NCI-H1930 (cell line): ENCODE measurements at regions not wholly inside any gene's neighbourhood (a gene's known extent, or its start where the extent isn't known, plus 50 kb on each side); places are given as distances from the start of the nearest gene placed in this dataset.

Experiments used
- DNase-seq, 2 experiments: peaks; one replicate each; lab custom pipeline; 2025; lab: John Stamatoyannopoulos, UW

DNA sequence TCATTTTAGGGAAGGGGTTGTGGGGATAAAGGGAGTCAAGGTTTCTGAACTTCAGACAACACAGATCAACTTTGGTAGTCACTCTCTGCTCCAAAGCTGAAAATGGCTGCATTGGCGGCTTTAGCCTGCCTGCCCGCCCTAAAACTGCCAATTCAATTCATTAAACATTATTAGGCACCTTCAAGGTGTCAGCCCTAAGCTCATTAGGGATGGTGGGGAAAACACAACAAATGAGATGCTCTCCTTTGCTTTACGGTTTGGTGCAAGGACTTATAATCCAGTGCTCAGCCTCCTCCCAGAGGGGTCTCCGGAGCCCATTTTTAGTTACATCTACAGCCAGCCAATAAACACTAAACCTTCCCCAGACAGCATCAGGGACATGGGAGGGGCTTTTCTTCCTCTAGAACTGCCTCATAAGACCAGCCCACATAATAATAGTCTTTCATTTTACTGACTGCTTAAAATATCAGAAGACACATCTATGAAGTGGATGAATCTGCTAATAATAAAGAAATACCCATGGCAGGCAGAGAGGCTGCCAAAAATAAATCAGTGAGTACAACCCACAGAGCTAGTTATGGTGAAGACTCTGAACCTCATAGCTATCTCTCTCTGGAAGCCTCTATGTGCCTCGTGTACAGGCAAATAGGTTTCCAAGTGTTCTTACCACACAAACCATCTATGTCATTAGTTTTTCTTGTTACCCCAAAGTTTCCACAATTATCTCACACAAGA, 102.8 kb upstream of the NCAM1 start:
- no peak for DNase-seq

DNA sequence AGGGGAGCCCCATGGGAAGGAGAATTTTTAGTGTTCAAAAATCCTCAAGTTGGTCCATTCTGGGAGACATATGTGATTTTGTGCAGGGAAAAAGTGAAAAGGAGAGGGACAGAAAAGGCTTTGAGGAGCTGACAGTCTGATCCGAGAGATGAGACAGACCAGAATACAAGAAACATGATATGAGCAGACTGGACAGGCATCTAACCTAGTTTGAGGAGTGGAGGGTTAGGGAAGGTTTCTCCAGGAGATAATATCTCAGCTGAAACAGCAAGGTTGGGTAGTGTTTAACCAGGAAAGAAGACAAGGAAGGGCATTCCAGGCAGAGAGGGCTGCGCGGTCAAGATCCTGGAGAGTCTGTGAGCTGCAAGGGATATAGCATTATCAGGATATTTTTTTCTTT, 101.4 kb upstream of the NCAM1 start:
- DNase-seq: no peak

DNA sequence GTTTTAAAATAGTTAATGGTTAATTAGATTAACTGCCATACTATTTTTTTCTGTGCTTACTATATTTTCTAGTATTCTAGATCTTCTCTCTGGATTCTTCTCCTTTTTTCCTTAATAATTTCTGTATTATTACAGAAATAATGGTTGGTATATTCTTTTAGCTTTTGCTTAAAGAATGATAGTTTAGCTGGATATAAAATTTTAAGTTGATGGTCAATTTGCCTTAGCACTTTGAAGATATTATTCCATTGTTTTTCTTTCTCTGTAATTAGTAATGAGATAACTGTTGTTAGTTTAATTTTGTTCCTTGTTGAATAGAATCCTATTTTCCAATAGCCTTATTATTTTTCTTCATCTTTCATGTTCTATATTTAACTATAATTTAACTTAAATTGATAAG, 99.9 kb upstream of the NCAM1 start:
- no peak for DNase-seq

DNA sequence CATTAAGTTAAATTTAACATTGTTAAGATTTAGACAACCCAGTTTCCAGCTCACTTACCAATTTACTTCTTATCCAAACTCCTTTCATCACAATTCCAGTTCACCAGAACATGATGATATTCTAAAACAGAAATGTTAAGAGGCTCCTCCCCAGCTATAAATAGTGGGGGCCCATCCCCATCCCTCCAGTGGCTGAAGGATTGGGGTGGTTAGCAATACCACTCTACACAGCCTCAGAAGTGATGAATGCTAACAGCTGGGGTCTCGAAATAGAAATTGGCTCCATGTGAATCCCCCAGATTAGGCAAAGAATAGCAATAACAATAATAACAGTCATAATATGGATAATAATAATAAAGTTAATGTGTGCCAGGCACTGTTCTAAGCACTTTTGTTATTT, 97.9 kb upstream of the NCAM1 start:
- no peak for DNase-seq

DNA sequence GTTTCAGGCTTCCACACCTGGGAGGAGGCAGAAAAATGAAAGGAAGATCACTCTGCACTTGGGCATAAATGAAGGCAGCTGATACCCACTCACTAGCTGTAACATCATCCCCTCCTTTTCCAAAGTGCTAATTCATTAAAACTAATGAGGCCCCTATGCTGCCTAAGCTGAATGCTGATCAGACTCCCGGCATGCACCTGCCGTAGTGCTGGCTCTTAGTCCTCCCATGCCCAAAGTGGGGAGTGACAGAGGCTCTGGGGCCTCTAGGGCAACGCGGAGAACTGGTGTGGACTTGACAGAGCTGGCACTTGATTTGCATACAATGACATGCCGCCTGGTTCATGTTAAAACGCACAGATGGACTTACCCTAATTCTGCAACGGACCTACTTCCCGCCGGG, 96.5 kb upstream of the NCAM1 start:
- no peak for DNase-seq

DNA sequence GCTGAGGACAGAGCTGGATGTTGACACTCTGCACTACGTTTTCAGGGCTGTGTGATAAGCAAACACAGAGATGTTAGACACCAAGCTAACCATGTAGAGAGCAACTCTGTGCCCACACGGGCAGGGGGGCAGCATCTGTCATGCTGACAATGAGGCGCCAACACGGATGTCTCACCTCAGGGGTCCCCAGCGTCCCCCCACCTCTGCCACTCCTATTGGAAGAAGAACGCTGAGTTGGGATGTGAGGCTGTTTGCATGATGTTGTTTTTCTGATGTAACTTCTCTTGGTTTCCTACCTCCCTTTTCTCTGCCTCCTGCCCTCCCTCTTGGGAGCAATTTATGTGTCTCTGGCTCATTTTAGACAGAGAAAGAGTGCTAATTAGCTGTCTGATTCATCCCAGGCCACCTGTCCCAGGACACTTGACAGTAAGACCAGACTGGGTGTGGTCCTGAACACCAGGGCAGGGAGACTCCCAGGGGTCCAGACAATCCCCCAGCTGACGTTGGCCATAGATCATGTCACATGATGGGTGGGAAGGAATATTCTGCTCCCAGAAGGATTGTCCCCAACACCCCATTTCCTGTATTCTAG, 89.2 kb upstream of the NCAM1 start:
- DNase-seq: peak in 1 of 2 experiments; percentile 70

DNA sequence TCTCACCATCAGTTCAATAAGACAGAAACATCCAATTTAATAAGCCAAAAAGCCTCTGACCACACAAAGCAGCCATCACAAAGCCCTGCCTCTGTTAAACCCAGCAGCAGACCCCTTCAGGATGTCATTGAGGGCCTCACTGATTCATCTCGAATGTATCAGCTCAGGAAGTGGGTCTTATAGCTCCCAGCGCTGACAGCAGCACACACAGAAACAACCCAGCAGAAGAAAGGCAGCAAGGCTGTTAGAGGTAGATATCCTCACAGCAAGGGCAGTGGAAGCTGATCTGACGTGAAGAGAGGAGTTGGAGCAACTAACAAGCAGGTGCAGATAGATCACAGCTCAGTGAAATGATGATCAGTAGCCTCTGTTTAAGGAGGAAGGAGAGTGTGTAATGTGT, 86.2 kb upstream of the NCAM1 start:
- DNase-seq: no peak

DNA sequence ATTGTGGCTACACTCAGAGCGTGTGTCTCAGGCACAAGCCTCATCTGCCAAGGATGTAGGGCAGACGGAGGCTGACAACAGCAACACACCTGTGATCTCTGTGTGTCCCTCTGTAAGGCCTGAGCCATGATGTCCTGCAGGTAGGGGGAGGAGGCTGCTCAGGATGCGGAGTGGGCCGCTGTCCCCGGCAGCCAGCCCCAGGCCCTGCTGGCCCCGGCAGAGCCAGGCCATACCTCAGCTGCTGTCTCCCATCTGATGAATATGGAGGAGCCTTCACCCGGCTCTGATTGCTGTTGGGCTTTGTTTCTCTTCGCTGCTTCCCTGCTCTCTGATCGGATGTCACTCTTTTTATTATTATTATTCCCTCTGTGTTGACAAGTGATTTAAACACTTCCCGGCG, 83.6 kb upstream of the NCAM1 start:
- no peak for DNase-seq

DNA sequence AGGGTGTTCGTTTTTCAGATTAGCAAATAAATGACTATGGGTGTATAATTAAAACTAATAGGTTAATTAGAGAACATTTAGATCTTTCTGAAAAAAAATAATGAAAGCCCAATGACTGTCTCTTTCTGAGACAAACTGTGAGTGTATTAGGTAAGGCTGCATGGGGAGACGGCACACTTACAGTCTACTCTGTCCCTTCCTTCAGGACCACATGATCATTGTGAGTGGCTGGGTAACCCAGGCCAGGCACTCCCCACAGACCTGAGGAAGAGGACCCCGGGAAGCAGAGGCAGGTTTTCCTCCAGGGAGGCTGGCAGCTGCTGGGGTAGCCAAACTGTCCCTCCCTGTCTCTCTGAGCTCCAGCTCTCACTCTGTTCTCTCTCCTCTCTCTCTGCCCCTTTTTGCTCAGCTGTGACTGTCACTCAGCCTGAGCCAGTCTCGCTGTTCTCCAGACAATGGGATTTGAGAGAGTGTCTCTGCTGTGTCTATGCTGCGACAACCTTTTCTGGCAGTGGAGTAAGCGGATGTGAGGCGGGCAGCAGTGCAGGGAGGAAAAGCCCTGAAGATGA, 83.1 kb upstream of the NCAM1 start:
- no peak for DNase-seq

DNA sequence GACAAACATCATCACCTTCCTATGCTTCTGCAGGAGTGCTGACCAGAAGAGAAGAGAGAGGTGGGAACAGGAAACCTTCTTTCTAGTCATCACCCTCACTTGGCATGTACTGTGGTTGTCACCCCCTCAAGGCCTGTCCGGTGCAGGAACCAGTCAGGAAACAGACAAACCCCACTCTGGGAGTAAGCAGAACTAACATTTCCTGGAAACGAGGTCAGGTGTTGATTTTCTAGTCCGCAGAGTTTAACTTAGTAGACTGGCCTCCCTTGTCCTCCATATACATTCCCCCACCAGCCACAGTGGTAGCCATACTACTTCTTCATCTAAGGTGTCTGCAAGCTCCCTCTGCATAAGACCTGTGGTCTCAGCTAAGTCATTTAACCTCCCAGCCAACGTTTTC, 80.7 kb upstream of the NCAM1 start:
- DNase-seq: no peak

DNA sequence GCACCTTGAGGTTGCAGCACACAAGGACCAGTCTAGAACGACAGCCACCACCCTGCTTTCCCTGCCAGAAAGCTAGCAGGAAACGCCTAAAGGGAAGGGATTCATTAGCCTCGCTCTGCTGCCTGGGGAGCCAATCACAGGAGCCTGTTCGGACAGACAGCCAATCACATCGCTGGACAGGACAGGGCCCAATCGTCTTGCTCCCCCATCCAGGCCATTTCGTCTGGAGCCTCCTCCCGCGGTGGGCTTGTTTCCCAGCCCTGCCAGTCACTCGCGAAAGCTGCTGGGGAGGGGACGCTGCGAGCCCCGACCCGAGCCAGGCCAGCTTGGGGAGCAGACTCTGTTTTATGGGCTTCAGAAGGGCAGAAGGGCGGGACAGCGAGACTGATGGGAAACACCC, 79.8 kb upstream of the NCAM1 start:
- DNase-seq: peak; percentile 43 to 66

DNA sequence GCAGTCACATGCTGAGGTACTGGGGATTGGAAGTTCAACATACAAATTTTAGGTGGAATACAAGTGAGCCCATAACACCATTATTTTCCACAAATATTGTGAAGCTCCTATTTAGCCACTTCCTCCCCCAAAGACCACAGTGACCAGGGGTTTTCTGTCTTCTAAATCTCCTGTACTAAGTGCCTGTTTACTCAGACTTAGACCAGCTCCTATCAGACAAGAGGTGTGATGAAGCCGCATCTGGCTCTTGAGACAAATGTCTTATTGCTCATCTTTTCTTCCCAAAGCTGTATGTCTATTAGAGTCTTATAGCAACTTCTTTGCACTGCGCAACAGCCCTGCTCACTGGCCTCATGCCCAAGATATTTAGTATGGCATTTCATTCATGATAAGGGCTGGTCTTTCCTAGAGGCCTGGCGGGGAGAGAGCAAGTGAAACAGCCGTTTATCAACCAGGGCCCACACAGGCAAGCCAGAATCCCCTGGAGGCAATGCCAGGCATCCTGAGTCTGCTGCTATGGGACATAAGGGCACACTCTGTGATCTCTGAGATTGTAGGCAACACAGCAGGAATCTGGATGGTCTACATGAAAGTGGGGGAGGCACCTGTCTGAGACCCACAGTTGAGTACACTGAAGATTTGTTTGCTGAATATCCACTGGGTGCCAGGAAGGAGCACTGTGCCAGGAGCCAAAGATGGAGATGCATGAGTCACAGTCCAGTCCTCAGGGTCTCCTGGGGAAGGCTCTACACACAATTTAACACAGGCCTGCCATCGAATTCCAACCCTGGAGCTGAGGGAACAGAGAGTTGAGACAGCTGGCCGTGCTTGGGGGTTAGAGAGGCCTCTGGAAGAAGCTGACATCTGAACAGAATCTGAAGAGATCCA, 78.5 kb upstream of the NCAM1 start:
- no peak for DNase-seq

DNA sequence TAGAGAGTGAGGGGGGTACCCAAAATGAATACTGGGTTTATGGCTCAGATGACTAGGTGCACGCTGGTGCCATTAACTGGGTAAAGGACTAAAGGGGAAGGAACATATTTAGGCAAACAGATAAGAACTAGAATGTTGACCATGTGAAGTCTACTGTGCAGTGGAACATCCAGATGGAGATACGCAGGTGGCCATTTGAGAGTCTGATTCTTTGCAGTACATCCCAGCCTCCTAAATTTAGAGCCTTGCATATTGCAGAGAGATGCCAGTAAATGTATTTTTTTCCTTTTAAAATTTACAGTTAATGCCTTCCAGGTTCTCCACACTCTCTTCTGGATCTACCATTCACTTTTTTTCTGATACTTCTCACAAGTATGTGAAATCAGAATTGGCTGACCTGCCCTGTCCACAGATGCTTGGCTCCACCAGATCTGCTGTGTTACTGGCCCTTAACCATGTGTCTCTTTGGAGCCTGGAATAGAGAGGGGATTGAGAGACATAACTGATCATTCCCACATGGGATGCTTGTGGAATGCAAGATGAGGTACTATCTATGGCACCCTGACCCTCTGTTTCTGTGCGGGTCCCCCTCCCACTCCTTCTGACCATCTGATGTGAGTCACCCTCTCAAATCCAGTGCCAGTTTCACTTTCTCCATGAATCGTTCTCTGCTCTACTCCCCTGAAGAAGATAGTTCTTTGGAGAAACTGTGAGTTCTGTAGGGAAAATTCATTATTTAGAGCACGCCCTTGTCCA, 77.0 kb upstream of the NCAM1 start:
- no peak for DNase-seq

DNA sequence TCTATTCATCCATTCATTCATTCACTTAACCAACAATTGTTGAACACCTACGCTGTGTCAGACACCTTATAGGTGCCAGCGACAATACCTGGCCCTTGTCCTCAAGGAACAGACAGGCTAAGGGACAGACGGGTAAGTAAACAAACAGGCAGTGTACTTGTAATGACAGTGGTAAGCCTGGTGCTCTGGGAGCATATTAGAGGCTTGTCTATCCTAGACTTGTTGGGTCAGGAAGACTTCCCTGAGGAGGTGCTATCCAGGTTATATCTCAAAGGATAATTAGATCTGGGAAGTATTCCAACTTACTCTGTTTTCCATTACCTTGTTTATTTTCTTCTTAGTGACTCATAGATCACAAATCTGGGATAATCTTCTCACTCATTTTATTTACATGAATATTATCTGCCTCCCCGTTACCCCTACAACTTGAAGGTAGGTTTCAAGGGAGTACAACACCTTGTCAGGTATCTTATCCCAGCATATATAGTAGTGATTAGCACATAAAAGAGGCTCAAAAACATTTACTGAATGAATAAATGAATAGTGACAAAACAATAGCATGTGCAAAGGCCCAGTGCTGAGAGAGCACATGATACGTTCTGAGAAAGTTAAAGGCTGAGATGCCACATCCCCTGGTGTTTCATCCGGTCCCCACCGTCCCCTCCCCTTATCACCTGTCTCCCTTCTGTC, 75.3 kb upstream of the NCAM1 start:
- DNase-seq: peak in 1 of 2 experiments; percentile 25

DNA sequence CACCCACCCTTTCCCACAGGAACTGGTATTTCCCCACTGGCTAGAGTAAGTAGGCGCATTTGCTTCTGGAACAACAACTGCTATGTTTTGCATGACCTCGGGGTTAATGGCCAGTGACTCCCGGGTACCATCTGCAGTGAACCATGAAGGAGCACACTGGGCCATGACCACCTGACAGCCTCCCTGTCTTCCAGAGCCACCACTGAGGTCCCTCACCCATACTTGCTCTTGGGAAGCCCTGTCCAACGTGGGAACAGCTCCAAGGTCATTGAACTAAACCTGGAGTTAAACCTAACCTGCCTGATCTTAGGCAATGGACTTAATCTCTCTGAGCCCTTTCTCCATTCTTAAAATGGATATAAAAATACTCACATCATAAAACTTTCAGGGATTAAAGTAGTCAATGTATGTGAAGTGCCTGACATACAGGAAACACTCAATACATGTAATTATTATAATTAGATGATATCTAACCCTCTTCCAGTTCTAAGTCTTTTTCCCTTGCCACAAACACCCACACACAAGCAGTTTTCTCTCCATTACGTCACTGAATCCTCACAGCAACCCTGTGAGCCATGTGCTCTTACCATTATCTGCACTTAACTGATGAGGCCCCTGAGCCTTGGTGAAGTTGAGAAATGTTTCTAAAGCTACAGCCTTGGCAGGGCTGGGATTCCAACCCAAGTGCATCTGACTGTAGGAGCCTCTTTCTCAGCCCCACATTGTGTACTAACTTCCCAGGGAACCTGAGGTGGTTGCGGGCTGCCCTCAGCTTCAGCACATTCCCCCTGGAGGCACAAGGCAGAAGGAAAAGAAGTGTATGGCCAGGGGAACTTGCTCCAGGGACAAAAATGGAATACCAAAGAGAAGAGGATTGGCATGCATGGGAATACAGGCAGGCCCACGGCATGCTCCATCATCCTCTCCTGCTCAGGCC, 74.5 kb upstream of the NCAM1 start:
- DNase-seq: no peak

DNA sequence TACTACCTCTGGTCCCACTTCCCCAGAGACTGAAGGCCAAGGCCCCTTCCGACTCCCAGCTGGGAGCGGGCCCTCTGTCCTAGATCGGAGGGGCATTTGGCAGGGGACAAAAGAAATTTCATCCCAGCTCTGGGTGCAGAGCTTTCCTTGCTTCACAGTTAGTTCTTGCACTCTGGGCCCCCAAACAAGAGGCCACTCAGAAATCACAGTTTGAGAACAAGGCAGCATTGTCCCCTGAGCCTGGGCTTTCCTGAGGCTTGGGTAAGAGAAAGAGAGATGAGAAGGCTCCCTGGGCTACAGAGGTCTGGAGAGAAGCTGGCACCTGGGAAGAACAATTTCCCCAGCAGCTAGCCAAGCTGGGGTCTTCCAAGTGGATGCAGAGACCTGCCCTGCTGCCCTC, 71.8 kb upstream of the NCAM1 start:
- DNase-seq: no peak

DNA sequence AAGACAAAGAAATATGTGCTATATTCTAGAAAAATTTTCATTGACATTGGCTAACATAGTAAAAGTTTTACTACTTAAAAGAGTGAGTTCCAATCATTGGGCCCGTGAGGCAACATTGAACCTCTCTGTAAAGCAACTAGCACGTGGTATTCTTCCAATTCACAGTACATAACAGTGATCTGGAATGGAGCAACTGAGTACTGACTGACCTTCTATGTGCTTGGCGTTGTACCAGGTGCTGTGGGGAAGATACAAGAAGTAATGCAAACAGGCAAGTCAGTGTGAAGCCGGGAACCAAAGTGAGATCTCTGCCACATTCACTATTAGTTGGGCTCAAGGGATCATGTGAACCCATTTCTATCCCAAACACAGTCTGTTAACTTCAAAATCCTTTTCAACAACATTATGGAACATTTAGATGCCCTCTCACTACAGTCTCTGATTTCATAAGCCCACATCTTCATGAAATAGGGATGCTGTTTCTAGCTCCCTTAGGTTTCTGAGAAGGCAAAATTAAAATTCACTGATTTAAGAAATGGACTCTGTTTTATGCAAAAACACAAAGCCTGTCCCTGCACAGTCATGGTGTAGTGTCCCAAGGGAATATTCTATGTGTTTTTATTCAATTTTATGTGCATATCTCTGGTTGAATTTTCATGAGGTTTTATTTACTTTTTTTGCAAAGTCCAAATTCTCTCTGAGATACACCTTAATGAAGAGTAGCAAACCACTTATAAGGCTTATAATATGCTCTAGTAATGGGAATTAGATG, 61.8 kb upstream of the NCAM1 start:
- no peak for DNase-seq

DNA sequence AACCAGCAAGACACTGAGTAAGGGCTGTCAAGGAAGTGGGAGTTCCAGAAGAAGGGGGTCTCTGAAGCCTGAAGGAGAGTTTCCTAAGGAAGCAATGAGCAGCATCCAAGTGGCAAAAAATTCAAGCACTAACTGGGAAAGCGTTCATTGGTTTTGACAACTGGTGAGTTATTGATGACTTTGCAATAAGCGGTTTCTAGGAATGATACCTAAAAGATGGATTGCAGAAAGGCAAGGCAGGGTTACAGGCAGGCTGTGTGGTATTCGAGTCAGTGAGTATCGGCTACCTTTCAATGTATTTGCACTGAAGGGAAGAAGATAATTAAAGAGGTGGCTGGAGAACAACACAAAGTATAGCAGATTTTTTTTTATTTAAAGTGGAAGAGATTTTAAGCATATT, 59.3 kb upstream of the NCAM1 start:
- no peak for DNase-seq

DNA sequence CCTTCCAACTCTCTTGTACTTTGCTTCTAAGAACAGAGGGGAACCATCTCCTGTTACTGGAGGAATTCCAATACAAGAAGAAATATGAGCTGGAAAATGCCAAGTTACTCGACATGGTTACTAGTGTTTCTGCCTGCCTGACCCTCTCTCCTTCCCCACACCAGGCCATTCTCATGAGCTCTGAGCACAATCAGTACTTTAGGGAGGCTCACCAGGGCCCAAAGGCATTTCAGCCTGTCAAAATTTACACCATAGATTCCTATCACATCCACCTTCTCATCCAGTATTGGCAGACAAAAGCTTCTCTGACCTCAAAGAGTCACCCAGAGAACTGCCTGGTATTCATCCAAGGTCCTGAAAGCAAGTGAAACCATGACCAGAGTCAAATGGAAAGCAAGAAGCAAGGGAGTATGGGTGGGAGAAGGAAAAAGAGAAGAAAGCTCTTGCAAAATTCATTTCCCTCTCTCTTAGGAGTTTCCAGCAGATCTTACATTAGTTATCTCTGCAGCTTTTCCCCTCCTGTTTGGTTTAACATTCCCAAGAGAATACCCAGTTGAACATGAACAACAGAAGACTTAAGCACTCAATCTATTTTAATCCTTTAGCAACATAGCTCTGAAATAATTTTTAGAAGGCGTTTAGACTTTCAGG, 58.7 kb upstream of the NCAM1 start:
- DNase-seq: no peak
